IPS-15b (cell line): ENCODE measurements at regions not wholly inside any gene's neighbourhood (a gene's known extent, or its start where the extent isn't known, plus 50 kb on each side); places are given as distances from the start of the nearest gene placed in this dataset.
"Not testable (repeated sequence)": the region's sequence is repeated elsewhere in the genome, so short reads cannot be mapped to it uniquely, and the experiment has no call there.

Source experiments
- H3K27me3 ChIP-seq: one replicate; pipeline ENCODE4 v1.6.1; 2013; ENCODE audit warnings: low read length; ENCODE audit not compliant: control insufficient read depth, insufficient read depth
- H3K36me3 ChIP-seq: one replicate; pipeline ENCODE4 v1.6.1; 2013; ENCODE audit warnings: low read length; ENCODE audit not compliant: control insufficient read depth, insufficient read depth
- H3K4me1 ChIP-seq: one replicate; pipeline ENCODE4 v1.6.1; 2013; ENCODE audit warnings: mild to moderate bottlenecking, low read length; ENCODE audit not compliant: control insufficient read depth, insufficient read depth
- H3K4me3 ChIP-seq: one replicate; pipeline ENCODE4 v1.5.1; 2013; ENCODE audit warnings: low read depth, low read length
- H3K9ac ChIP-seq: one replicate; pipeline ENCODE4 v1.6.1; 2013; ENCODE audit warnings: low read depth, mild to moderate bottlenecking, low read length
- H3K9me3 ChIP-seq: one replicate; pipeline ENCODE4 v1.6.1; 2013; ENCODE audit warnings: mild to moderate bottlenecking, low read length; ENCODE audit not compliant: control insufficient read depth, insufficient read depth

DNA sequence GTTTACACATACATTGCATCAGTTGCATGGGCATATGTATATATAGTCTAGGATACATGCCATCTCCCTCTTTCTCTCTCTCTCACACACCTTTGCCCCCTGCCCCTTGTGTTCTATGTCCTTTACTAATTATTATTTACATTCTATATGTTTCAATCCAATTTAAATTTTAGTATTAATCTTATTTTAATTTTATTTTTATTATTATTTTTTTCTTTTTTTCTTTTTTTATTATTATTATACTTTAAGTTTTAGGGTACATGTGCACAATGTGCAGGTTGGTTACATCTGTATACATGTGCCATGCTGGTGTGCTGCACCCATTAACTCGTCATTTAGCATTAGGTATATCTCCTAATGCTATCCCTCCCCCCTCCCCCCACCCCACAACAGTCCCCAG, 421.1 kb downstream of the CCER1 start:
- not testable (repeated sequence) for H3K9me3 ChIP-seq, H3K4me3 ChIP-seq, H3K27me3 ChIP-seq, H3K36me3 ChIP-seq, H3K9ac ChIP-seq, H3K4me1 ChIP-seq

- H3K9ac ChIP-seq, result no peak overlapping the region
- no peaks in the 10 kb centered on the region for H3K27me3 ChIP-seq
- no peak overlapping the region for H3K4me3 ChIP-seq
- no peaks in the 10 kb centered on the region for H3K9me3 ChIP-seq
- no peaks in the 10 kb centered on the region for H3K4me1 ChIP-seq
- H3K36me3 ChIP-seq, result no peaks in the 10 kb centered on the region
Observed at GRCh38 chr12:90520002-90520734, 434.8 kb downstream of the CCER1 start.

DNA sequence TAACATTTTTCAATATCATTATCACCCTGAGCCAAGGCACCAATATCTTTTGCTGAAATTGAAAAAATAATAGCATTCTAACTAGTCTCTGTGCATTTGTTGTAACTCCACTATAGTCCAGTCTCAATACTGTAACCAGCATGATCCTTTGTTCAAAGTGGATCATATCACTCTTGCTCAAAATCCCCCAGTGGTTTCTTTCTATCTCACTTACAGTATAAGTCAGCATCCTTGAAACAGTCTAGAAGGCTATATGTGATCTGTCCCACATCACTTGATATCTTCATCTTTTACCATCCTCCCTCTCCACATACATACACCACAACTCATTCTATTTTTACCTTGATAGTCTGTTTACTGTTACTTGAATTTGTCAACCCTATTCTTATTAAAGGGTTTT, 435.7 kb downstream of the CCER1 start:
- no peak overlapping the region for H3K4me3 ChIP-seq
- no peaks in the 10 kb centered on the region for H3K4me1 ChIP-seq
- H3K36me3 ChIP-seq, result no peaks in the 10 kb centered on the region
- H3K27me3 ChIP-seq, result no peaks in the 10 kb centered on the region
- no peaks in the 10 kb centered on the region for H3K9me3 ChIP-seq
- no peak overlapping the region for H3K9ac ChIP-seq

- H3K4me3 ChIP-seq, result no peak overlapping the region
- no peak overlapping the region for H3K9ac ChIP-seq
- H3K36me3 ChIP-seq, result no peaks in the 10 kb centered on the region
- H3K4me1 ChIP-seq, result peaks cover 11% of the 10 kb centered on the region
- H3K9me3 ChIP-seq, result no peaks in the 10 kb centered on the region
- no peaks in the 10 kb centered on the region for H3K27me3 ChIP-seq
Observed at GRCh38 chr12:90515199-90516175, 439.5 kb downstream of the CCER1 start.

GRCh38 chr12:90514325-90514724, 440.7 kb downstream of the CCER1 start:
- no peak overlapping the region for H3K9ac ChIP-seq
- peaks cover 11% of the 10 kb centered on the region for H3K4me1 ChIP-seq
- H3K9me3 ChIP-seq, result no peaks in the 10 kb centered on the region
- H3K27me3 ChIP-seq, result no peaks in the 10 kb centered on the region
- no peaks in the 10 kb centered on the region for H3K36me3 ChIP-seq
- H3K4me3 ChIP-seq, result no peak overlapping the region

GRCh38 chr12:90512518-90512917, 442.5 kb downstream of the CCER1 start:
- Histone ChIP-seq H3K36me3 (no peaks in the 10 kb centered on the region), H3K4me1 (peaks cover 11% of the 10 kb centered on the region), H3K9me3 (no peaks in the 10 kb centered on the region), H3K9ac (no peak overlapping the region), H3K27me3 (no peaks in the 10 kb centered on the region), H3K4me3 (no peak overlapping the region)

DNA sequence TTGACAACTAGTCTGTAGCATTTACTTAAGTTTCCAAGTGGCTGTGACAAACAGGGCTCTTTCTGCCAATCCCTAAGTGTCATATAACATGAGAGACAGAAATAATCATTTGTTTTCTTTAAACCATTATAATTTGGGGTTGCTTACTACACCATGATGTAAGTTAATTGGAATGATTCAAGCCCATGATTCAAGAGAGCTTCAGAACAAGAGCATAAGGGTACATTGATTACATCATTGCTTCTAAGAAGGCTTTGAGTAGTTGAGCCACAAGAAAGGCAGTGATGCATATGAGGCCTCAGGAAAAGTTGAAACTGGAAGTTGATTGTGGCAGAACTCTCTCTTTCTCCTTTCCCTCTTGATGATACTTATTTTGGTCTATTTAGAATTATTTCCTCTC, 444.0 kb downstream of the CCER1 start:
- Histone ChIP-seq H3K36me3 (no peaks in the 10 kb centered on the region), H3K4me3 (no peak overlapping the region), H3K27me3 (no peaks in the 10 kb centered on the region), H3K4me1 (peaks cover 11% of the 10 kb centered on the region), H3K9me3 (no peaks in the 10 kb centered on the region), H3K9ac (no peak overlapping the region)

- no peak overlapping the region for H3K9ac ChIP-seq
- H3K36me3 ChIP-seq, result no peaks in the 10 kb centered on the region
- H3K4me3 ChIP-seq, result no peak overlapping the region
- H3K4me1 ChIP-seq, result no peaks in the 10 kb centered on the region
- no peaks in the 10 kb centered on the region for H3K27me3 ChIP-seq
- H3K9me3 ChIP-seq, result no peaks in the 10 kb centered on the region
Observed at GRCh38 chr12:90504806-90505205, 450.2 kb downstream of the CCER1 start.

DNA sequence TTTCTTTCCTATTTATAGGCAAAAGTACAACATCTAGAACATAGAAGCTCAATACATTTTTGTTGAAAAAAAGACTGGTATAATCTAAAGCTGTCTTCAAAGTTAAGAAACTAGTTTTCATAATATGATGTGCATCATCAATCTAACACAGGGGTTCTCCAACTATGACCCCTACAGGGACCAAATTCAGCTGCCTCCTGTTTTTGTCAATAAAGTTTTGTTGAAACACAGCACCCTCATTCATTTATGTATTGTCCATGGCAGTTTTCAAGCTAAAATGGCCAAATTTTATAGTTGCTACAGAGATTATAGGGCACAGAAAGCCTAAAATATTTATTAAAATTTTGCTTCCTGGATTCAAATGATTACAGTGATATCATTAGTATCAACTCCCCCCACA, 452.9 kb downstream of the CCER1 start:
- Histone ChIP-seq H3K9me3 (no peaks in the 10 kb centered on the region), H3K4me1 (no peaks in the 10 kb centered on the region), H3K9ac (no peak overlapping the region), H3K4me3 (no peak overlapping the region), H3K36me3 (no peaks in the 10 kb centered on the region), H3K27me3 (no peaks in the 10 kb centered on the region)

- no peaks in the 10 kb centered on the region for H3K9me3 ChIP-seq
- no peaks in the 10 kb centered on the region for H3K36me3 ChIP-seq
- no peaks in the 10 kb centered on the region for H3K27me3 ChIP-seq
- H3K9ac ChIP-seq, result no peak overlapping the region
- H3K4me1 ChIP-seq, result no peaks in the 10 kb centered on the region
- H3K4me3 ChIP-seq, result no peak overlapping the region
Observed at GRCh38 chr12:90501412-90501811, 453.6 kb downstream of the CCER1 start.

DNA sequence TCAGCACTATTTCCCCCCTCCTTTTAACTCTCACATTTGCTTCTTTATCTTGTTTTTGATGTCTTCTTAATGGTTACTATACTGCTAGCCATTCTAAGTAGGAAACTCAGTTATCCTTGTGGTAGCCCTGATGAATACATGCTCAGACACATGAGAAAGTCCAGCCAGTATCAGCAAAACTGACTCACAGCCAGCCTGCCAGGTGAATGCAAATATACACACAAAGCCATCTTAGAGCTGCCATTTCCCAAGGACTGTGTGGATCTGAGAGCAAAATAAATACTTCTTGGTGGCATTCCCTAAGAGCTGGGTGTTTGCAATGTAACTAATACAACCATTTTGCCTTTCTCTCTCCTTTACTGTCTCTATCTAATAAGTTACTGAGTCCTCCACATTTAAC, 455.2 kb downstream of the CCER1 start:
- Histone ChIP-seq H3K4me3 (no peak overlapping the region), H3K36me3 (no peaks in the 10 kb centered on the region), H3K27me3 (no peaks in the 10 kb centered on the region), H3K9ac (no peak overlapping the region), H3K9me3 (no peaks in the 10 kb centered on the region), H3K4me1 (no peaks in the 10 kb centered on the region)
